ENCODE measurements at regions not wholly inside any gene's neighbourhood (a gene's known extent, or its start where the extent isn't known, plus 50 kb on each side); places are given as distances from the start of the nearest gene placed in this dataset.

DNA sequence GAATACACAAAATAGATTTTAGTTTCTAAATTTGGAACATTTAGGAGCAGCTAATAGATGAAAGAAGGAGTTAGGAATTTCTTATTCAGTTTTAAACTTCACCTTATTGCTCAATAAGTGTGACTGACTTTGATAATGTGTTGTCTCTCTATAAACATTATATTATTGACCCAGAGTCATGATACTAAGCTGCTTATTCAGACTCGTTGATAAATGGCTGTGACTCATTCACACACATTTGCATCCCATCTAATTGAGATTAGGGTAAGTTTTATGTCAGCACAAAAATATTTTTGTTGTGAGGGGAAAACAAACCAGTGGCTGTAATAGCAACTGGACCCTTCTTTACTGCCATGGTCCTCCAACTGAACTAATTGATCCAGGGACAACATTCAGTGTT is 137.6 kb downstream of the GOLIM4 start:
- no peaks in the 10 kb centered on the region for H3K27me3 ChIP-seq
- no peak for DNase-seq
- no peaks in the 10 kb centered on the region for H3K36me3 ChIP-seq
- H3K4me3 ChIP-seq, result no peak overlapping the region
- no peaks in the 10 kb centered on the region for H3K9me3 ChIP-seq

DNA sequence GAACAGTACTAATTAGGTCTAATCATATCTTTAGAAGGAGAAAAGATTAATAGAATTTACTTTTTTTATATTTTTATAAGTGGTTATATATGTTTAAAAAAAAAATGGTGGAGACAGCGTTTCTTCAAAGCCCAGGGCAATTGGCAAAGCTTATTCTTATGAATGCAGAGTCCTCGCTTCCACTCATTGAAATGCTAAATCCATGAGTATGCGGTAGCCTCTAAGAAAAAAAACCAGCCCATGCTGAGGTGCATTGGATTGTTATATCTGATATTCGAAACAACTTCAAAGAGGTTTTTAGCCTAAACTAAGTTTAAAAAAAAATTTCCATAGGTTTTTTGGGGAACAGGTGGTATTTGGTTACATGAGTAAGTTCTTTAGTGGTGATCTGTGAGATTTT is 142.8 kb downstream of the GOLIM4 start:
- H3K4me3 ChIP-seq, result no peak overlapping the region
- H3K9me3 ChIP-seq, result no peaks in the 10 kb centered on the region
- no peak for DNase-seq
- H3K36me3 ChIP-seq, result no peaks in the 10 kb centered on the region
- no peaks in the 10 kb centered on the region for H3K27me3 ChIP-seq

DNA sequence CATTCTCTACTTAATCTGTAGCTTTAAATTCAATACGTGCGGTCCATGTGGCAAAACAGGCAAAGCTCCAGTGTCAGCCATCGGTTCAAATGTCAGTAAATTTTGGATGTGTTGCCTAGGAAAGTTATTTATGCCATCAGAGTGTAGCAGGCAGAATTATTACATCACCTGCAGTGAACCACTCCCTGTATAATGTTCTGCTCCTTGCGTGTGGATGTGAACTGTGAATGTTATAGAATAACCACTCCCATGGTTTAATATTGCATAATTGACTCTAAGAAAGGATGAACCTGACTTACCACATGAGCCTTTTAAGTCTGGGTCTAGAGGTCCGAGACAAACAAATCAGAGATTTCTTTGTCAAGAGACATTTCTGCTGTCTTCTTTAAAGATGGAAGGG is 145.5 kb downstream of the GOLIM4 start:
- no peaks in the 10 kb centered on the region for H3K9me3 ChIP-seq
- DNase-seq, result no peak
- no peaks in the 10 kb centered on the region for H3K36me3 ChIP-seq
- no peak overlapping the region for H3K4me3 ChIP-seq
- no peaks in the 10 kb centered on the region for H3K27me3 ChIP-seq

DNA sequence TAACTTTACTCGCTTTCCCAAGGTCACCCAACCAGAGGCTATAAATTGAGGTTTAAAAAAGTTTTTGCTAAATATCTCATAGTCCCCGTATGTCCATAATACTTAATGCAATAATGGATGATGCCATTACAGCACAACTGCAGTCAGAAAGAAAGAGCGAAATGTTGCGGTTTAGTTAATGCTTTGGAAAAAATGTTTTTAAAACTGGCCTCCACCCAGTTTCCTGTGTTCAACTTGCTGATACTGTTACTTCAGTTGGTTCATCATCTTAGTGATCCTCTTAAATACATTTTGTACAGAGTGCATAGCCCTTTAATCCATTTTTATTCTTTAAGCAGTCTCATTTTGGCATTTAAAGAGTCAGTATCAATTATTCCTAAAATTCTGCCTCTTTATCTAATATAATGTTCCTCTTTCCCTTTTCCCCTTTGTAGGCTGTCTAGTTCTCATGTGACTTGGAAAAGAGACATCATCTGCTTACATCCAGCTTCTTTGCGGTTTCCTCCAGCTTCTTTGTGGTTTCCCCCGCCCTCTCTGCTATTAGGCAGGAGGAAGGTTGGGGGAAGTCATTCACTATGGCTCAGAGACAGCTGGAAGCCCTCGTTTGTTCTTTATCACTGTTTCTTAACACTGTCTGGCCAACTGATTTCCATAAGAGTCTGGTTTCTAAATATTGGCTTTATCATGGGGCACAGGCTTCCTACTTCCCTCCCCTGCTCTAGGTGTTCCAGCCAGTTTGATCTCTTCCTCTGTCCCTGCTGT is 154.3 kb downstream of the GOLIM4 start:
- Histone ChIP-seq H3K9me3 (no peaks in the 10 kb centered on the region; the same call in 1 of the 2 replicates), H3K27me3 (no peaks in the 10 kb centered on the region), H3K36me3 (no peaks in the 10 kb centered on the region), H3K4me3 (no peak overlapping the region)
- peak; percentile 60 for DNase-seq

DNA sequence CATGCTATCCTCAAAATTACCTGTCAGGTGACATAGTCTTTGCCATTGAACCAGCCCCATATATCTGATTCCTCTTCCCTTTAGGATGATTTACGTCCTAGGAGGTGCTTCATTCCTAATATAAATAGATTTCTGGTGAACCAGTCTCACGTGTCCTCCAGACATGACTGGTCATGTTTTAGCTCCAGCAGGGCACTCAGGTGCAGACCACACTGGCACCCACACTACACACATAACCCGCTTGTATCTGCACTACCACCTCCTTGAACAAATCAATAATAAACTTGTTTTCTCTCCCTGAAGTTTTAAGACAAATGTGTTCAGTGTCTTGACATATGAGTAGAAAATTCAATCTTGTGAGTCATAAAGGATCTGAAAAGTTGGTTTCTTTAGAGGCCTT is 155.5 kb downstream of the GOLIM4 start:
- Histone ChIP-seq H3K9me3 (no peaks in the 10 kb centered on the region; the same call in 1 of the 2 replicates), H3K27me3 (no peaks in the 10 kb centered on the region), H3K36me3 (no peaks in the 10 kb centered on the region), H3K4me3 (no peak overlapping the region)
- DNase-seq, result no peak

DNA sequence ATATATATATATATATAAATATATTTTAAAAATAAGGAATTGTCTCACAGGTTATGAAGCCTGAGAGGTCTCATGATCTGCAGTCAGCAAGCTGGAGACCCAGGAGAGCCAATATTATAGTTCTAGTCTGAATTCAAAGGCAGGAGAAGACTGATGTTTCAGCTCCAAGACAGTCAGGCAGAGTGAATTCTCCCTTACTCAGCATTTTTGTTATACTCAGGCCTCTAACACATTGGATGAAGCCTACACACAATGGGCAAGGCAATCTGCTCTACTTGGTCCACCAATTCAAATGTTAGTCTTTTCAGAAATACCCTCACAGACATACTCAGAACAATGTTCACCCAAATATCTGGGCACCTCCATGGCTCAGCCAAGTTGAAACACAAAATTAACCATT is 157.2 kb downstream of the GOLIM4 start:
- no peaks in the 10 kb centered on the region for H3K36me3 ChIP-seq
- DNase-seq, result no peak
- no peaks in the 10 kb centered on the region for H3K27me3 ChIP-seq
- H3K9me3 ChIP-seq, result no peaks in the 10 kb centered on the region; the same call in 1 of the 2 replicates
- no peak overlapping the region for H3K4me3 ChIP-seq

DNA sequence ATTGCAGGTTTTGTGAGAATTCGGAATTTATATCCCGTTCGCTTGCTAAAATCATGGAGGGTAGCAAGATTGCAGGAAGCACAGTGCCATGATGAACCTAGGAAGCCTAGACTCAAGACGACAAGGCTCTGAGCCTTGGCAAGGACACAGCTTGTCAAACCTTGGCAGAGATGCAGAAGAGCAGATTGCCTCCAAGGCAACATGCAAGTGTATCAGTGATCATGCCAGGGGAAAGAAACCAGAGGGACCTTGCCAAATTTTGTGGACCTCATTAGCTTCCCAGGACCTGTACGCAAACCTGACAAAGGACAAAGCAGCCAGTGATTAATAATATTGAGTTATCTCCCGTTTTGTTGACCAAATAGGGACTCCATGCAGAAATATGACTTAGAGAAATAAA is 159.7 kb downstream of the GOLIM4 start:
- H3K4me3 ChIP-seq, result no peak overlapping the region
- H3K27me3 ChIP-seq, result no peaks in the 10 kb centered on the region
- no peaks in the 10 kb centered on the region for H3K36me3 ChIP-seq
- no peaks in the 10 kb centered on the region; the same call in 1 of the 2 replicates for H3K9me3 ChIP-seq
- no peak for DNase-seq

DNA sequence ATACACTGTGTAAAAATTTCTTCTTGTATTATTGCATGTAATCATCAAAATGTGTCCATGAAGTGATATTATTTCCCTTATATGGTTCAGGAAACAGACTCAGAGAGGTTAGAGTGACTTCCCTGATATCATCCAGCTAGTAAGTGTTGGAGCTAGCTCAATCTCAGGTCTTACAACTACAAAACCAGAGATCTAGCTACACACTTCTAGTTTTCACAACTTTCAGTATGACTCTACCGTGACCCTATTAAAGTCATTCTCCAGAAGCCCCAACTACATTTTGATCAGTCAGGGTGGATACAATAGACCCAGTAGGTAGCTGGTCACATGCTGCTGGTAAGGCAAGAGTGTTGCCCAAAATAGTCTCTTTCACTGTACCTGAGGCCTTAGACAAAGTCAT is 165.3 kb downstream of the GOLIM4 start:
- no peaks in the 10 kb centered on the region for H3K36me3 ChIP-seq
- H3K9me3 ChIP-seq, result no peaks in the 10 kb centered on the region
- H3K4me3 ChIP-seq, result no peak overlapping the region
- DNase-seq, result no peak
- no peaks in the 10 kb centered on the region for H3K27me3 ChIP-seq

DNA sequence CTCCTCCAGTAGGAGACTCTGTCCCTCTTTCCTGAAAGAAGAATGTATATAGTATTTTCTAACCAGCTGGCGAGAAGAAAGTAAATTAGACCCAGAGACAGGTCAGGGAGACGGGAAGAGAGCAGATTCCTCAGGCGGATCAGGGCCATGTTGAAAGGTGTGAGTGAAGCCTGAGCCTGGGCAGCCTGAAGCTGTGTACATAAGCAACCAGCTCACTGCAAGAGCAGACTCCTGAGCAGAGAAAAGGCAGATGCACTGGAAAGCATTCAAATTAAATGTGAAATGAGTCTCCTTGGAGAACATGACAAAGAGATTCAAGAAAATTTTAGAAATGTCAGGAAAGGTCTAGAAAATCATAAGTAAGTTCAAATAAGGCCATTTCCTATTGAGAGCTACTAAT is 165.8 kb downstream of the GOLIM4 start:
- peaks cover under 1% of the 10 kb centered on the region; the same call in 1 of the 2 replicates for H3K27me3 ChIP-seq
- no peak for DNase-seq
- H3K4me3 ChIP-seq, result no peak overlapping the region
- no peaks in the 10 kb centered on the region for H3K36me3 ChIP-seq
- no peaks in the 10 kb centered on the region for H3K9me3 ChIP-seq

DNA sequence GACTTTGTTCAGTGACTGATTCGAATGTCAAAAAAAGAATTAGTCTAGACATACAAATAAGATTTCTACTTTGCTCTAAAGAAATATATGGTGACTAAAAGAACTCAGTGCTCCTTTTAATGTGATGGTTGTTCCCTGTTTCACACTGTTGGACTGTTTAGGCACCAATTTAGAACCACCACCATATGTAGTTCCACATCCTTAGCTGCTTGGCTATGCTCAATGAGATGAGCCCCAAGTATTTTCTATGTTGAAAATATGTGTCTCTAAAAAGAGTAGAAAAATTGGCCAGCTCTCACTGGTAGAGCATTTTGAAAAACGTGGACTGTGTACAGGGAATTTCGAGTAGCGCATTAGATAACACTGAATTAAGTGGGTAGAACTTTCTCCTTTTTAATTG is 167.3 kb downstream of the GOLIM4 start:
- Histone ChIP-seq H3K9me3 (no peaks in the 10 kb centered on the region), H3K36me3 (no peaks in the 10 kb centered on the region), H3K4me3 (no peak overlapping the region)

DNA sequence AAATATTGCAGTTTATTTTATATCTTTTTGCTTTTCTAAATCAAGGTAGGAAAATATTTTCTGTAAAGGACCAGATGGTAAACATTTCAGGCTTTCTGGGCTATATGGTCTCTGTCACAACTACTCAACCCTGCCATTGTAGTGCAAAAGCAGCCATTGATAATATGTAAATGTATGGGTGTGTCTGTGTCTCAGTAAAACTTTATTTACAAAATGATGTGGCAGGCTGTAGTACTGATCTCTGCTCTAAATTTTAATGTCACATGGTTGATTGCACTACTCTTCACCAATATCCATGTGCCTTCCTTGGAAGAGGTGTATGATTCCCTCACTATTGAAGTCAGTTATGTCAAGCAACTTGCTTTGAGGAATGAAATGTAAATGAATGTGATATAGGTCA is 175.0 kb downstream of the GOLIM4 start:
- DNase-seq, result no peak
- Histone ChIP-seq H3K4me3 (no peak overlapping the region), H3K27me3 (peaks cover 4% of the 10 kb centered on the region), H3K36me3 (no peaks in the 10 kb centered on the region), H3K9me3 (no peaks in the 10 kb centered on the region)

More for the DNA sequence above, 167.3 kb downstream of the GOLIM4 start:
- peaks cover 4% of the 10 kb centered on the region for H3K27me3 ChIP-seq
- DNase-seq, result no peak

DNA sequence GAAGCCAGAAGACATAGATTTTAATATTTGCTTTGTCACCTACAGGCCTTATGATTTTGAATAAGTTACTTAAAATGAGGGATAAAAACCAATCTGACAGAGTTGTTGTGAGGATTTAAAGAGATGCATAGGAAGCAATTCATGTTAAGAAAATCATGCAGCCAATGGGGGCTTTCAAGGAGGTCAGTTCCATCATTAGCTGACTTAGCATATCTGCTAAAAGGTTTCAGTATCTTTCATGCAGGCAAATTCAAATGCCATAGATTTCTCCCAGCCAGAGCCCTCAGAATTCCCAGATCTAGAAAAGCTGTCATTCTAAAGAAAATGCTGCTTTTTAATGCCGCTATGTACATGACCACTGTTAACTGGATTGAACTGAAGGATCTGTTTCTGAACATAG is 176.1 kb downstream of the GOLIM4 start:
- Histone ChIP-seq H3K9me3 (no peaks in the 10 kb centered on the region), H3K36me3 (no peaks in the 10 kb centered on the region), H3K27me3 (no peaks in the 10 kb centered on the region; the same call in none of the 2 replicates), H3K4me3 (no peak overlapping the region)
- DNase-seq, result no peak

DNA sequence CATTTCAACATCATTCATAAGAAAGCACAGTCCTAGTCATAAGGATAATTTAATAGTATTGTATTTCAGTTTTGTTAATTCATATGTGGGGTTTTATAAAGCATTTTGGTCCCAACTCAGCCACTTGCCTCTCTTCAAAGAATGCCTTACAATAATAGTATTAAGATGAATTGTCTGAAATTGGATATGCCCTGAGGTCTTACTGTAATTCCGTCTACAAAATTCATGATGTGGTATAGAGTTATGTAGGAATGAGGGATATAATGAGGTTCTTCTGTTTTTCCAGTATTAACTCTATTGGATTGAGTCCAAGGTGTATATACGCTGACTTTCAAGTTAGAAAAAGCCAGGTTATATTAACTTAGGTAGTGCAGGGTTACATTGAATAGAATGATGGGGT is 177.0 kb downstream of the GOLIM4 start:
- Histone ChIP-seq H3K36me3 (no peaks in the 10 kb centered on the region), H3K9me3 (no peaks in the 10 kb centered on the region), H3K4me3 (no peak overlapping the region), H3K27me3 (no peaks in the 10 kb centered on the region; the same call in 1 of the 2 replicates)
- DNase-seq, result no peak

DNA sequence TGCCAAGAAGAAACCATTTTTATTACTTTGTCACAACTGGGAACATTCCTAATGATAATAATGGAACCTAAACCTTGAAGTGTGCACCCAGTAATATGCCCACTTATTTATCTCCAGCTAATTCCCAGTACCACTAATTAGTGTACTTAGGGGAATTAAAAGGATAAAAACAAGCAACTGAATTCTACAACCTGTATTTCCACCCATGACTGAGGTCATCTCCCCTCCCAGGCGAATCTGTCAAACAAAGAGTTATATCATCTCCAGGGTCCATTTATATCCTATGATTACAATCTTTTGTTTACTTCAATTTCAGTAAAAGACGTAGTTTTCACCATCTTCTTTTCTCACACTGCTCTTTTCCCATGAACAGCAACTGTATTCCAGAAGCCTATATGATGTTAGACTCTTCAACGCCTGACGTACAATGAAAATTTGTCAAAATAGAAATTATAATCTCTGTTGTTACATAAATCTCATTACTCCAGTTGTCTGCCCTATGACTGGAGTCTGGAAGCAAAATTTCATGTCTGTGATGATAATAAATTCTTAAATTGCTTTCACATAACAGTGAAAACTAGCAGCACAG is 177.6 kb downstream of the GOLIM4 start:
- DNase-seq, result no peak
- Histone ChIP-seq H3K36me3 (no peaks in the 10 kb centered on the region), H3K4me3 (no peak overlapping the region), H3K9me3 (no peaks in the 10 kb centered on the region), H3K27me3 (no peaks in the 10 kb centered on the region; the same call in 1 of the 2 replicates)

DNA sequence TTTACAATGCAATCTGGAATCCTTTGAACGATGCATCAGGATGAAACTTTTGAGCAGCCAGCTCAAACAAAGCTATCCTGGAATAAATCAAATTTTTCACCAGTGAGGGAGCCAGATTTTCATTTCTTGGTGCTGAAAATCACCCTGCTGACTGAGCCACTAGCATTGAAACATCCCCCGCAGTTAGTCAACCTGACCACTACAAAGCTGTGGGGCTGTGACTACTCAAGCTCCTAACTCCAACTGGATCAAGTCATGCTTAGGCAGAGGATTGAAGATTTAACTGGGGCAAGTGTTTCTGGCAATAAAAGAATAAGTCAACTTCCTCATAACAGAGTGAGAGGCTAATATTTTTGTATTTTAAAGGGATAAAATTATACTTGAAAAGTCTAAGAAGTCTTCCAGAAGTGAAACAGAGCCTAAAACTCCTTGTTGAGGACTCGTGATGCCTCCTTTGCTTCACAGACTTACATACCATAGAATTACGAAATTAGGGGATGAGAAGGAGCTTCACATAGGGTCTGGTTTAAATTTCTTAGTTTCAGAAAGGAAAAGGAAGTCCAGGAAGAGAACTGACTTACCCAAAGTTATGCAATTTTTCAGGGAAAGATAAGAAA is 177.8 kb downstream of the SERPINI1 start:
- peak; percentile 33 for DNase-seq
- Histone ChIP-seq H3K27me3 (no peaks in the 10 kb centered on the region), H3K9me3 (no peaks in the 10 kb centered on the region), H3K36me3 (no peaks in the 10 kb centered on the region), H3K4me3 (no peak overlapping the region)

DNA sequence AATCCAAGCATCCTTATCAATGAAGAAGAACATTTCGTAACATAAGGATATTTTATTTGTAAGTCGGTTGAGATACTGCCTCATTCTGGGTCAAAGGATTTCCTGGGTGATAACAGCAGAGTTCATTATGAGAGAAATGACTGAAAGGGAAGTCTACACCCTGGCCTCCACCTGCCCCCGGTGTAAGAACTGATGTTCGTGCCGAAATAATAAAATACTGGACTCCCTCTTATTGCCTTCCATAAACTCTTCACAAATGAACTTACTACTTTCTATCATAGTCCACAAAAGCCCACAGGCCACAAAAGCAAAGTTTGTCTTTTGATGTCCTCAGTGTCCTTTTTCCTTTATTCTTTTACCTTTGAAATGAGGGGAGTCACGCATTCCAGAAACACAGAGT is 174.4 kb downstream of the SERPINI1 start:
- no peaks in the 10 kb centered on the region for H3K36me3 ChIP-seq
- no peak for DNase-seq
- no peaks in the 10 kb centered on the region; the same call in 1 of the 2 replicates for H3K27me3 ChIP-seq
- no peak overlapping the region for H3K4me3 ChIP-seq
- H3K9me3 ChIP-seq, result no peaks in the 10 kb centered on the region

DNA sequence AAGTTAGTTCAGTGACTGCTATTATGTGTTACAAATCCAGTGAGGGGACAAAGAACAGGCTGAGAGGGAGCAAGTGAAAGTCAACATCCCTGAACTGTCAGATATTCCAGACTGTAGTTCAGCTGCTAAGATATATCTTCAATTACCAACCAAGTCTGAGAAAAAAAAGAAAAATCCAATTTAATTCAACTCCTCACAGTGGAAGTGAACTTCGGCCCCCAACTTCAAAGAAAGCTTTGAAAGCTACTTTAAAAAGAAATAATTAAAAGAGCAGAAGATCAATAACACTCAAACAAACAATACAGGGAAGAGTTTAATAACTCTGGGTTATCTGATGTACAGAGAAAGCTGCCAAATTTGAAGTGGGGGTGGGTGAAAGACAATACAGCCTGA is 174.0 kb downstream of the SERPINI1 start:
- Histone ChIP-seq H3K27me3 (no peaks in the 10 kb centered on the region; the same call in 1 of the 2 replicates), H3K9me3 (no peaks in the 10 kb centered on the region), H3K4me3 (no peak overlapping the region), H3K36me3 (no peaks in the 10 kb centered on the region)
- DNase-seq, result no peak
